Ishikawa (cell line): ENCODE measurements at regions not wholly inside any gene's neighbourhood (a gene's known extent, or its start where the extent isn't known, plus 50 kb on each side); places are given as distances from the start of the nearest gene placed in this dataset.

Experiments
- CEBPB ChIP-seq: IDR thresholded peaks from 2 replicates; pipeline ENCODE4 v1.6.1; 2012
- CREB1 ChIP-seq: IDR thresholded peaks from 2 replicates; pipeline ENCODE4 v1.6.1; 2012; ENCODE audit warnings: low read depth
- EGR1 ChIP-seq: IDR thresholded peaks from 2 replicates; pipeline ENCODE4 v1.6.1; 2012
- EP300 ChIP-seq: IDR thresholded peaks from 2 replicates; pipeline ENCODE4 v1.6.1; 2012; ENCODE audit warnings: borderline replicate concordance
- FOXM1 ChIP-seq: IDR thresholded peaks from 2 replicates; pipeline ENCODE4 v1.6.1; 2012; ENCODE audit warnings: low read depth, borderline replicate concordance
- MAX ChIP-seq: IDR thresholded peaks from 2 replicates; pipeline ENCODE4 v1.6.1; 2012
- NFIC ChIP-seq: IDR thresholded peaks from 2 replicates; pipeline ENCODE4 v1.6.1; 2012
- RAD21 ChIP-seq: IDR thresholded peaks from 2 replicates; pipeline ENCODE4 v1.6.1; 2012; ENCODE audit warnings: low read depth
- REST ChIP-seq: IDR thresholded peaks from 2 replicates; pipeline ENCODE4 v1.6.1; 2012; ENCODE audit warnings: low read depth, mild to moderate bottlenecking
- TAF1 ChIP-seq: IDR thresholded peaks from 2 replicates; pipeline ENCODE4 v1.6.1; 2012; ENCODE audit warnings: low read depth, mild to moderate bottlenecking
- TCF12 ChIP-seq: IDR thresholded peaks from 2 replicates; pipeline ENCODE4 v1.6.1; 2012; ENCODE audit warnings: low read depth
- TEAD4 ChIP-seq: IDR thresholded peaks from 2 replicates; pipeline ENCODE4 v1.6.1; 2012
- YY1 ChIP-seq: IDR thresholded peaks from 2 replicates; pipeline ENCODE4 v1.6.1; 2012; ENCODE audit warnings: low read depth
- ZBTB7A ChIP-seq: IDR thresholded peaks from 2 replicates; pipeline ENCODE4 v1.6.1; 2012; ENCODE audit warnings: low read depth
- TF ChIP-seq, protein P1 (sequence below): IDR thresholded peaks from 2 replicates; pipeline ENCODE4 v1.6.1; 2012

- no peak for TF ChIP-seq TCF12
- no peak for TF ChIP-seq NFIC
- no peak for TF ChIP-seq EP300
- no peak for TF ChIP-seq CEBPB
- TF ChIP-seq ZBTB7A, result no peak
- TF ChIP-seq FOXM1, result no peak
- no peak for TF ChIP-seq RAD21
- no peak for TF ChIP-seq YY1
- TF ChIP-seq REST, result no peak
Measured at GRCh38 chr18:33826151-33826550, 248.1 kb downstream of the ASXL3 start.

DNA sequence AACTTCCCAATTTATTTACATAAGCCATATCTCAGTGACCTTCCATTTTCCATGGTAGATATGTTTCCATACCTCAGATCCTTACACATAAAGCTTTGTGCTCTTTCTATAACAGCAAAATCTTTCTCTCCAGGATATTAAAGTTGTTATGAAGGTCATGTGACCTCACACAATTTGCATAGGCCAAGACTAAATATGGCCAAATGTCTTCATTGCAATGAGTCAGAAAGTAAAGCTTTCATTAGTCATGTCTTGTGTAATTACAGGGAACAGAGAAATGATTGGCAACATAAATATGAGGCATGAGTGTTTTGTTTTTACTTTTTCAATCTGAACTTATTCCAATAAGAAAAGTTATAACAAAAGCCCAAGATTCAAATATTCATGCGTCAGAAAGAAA lies 243.5 kb downstream of the ASXL3 start:
- TF ChIP-seq, protein P1, sequence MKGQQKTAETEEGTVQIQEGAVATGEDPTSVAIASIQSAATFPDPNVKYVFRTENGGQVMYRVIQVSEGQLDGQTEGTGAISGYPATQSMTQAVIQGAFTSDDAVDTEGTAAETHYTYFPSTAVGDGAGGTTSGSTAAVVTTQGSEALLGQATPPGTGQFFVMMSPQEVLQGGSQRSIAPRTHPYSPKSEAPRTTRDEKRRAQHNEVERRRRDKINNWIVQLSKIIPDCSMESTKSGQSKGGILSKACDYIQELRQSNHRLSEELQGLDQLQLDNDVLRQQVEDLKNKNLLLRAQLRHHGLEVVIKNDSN, result no peak; the same call in 1 of the 2 replicates
- no peak for TF ChIP-seq FOXM1
- TF ChIP-seq NFIC, result no peak
- TF ChIP-seq REST, result no peak
- no peak for TF ChIP-seq CREB1
- no peak for TF ChIP-seq EP300
- no peak for TF ChIP-seq MAX
- TF ChIP-seq TCF12, result no peak
- TF ChIP-seq YY1, result no peak
- no peak for TF ChIP-seq RAD21
- TF ChIP-seq ZBTB7A, result no peak
- no peak for TF ChIP-seq EGR1
- TF ChIP-seq CEBPB, result no peak
- TF ChIP-seq TAF1, result no peak
- TF ChIP-seq TEAD4, result no peak

GRCh38 chr18:33820517-33821371 lies 242.7 kb downstream of the ASXL3 start:
- TF ChIP-seq EP300 (no peak), YY1 (no peak), CEBPB (no peak), ZBTB7A (no peak)
- TF ChIP-seq, protein P1, result no peak

DNA sequence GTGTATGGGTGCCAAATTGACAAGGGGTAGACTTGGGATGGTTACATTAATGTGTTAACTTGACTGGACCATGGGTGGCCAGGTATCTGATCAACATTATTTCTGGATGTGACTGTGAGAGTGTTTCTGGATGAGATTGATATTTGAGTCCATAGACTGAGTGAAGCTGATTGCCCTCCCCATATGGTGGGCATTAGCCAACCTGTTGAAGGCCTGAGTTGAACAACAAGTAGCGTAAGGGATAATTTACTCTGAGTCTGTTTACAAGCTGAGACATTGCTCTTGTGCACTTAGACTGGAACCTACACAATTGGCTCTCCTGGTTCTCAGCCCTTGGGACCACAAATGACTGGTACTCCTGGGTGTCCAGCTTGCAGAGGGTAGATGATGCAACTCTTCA lies 240.1 kb downstream of the ASXL3 start:
- no peak for TF ChIP-seq CEBPB
- TF ChIP-seq TAF1, result no peak
- TF ChIP-seq, protein P1, result no peak
- TF ChIP-seq RAD21, result no peak
- TF ChIP-seq YY1, result no peak
- no peak for TF ChIP-seq EP300
- TF ChIP-seq MAX, result no peak
- TF ChIP-seq TEAD4, result no peak
- TF ChIP-seq ZBTB7A, result no peak
- TF ChIP-seq NFIC, result no peak
- TF ChIP-seq CREB1, result no peak
- no peak for TF ChIP-seq FOXM1
- TF ChIP-seq EGR1, result no peak
- TF ChIP-seq TCF12, result no peak
- no peak for TF ChIP-seq REST
